HG02870 (cell line): ENCODE measurements at regions not wholly inside any gene's neighbourhood (a gene's known extent, or its start where the extent isn't known, plus 50 kb on each side); places are given as distances from the start of the nearest gene placed in this dataset.

ENCODE experiments used
- ATAC-seq: cut with Tn5 transposase; IDR thresholded peaks from one replicate; pipeline ENCODE4 v1.9.1; 2021; ENCODE audit warnings: mild to moderate bottlenecking, moderate library complexity; ENCODE audit not compliant: unreplicated experiment

GRCh38 chr1:58888833-58889232 is 105.0 kb upstream of the JUN start:
- ATAC-seq, result no peak

DNA sequence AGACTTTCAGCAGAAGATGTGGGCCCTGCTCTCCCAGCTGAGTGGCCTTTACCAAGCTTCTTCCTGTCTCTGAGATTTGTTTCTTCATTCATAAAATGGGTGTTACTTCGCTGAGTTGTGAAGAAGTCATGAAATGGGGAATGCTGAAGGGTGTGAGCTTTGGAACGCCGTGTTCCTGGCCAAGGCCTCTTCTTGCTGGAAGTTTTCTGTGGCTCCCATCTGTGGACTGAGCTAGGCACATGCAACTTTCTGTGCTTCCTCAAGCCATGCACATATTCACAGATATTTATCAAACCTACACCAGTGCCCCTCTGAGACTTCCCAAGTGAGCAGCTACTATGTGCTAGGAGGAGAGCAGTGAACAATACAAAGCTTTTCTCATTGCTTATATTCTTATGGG is 106.3 kb upstream of the JUN start:
- no peak for ATAC-seq

- no peak for ATAC-seq
Observed at GRCh38 chr1:58890609-58891008, 106.8 kb upstream of the JUN start.

GRCh38 chr1:58891347-58891746 is 107.5 kb upstream of the JUN start:
- ATAC-seq, result no peak

DNA sequence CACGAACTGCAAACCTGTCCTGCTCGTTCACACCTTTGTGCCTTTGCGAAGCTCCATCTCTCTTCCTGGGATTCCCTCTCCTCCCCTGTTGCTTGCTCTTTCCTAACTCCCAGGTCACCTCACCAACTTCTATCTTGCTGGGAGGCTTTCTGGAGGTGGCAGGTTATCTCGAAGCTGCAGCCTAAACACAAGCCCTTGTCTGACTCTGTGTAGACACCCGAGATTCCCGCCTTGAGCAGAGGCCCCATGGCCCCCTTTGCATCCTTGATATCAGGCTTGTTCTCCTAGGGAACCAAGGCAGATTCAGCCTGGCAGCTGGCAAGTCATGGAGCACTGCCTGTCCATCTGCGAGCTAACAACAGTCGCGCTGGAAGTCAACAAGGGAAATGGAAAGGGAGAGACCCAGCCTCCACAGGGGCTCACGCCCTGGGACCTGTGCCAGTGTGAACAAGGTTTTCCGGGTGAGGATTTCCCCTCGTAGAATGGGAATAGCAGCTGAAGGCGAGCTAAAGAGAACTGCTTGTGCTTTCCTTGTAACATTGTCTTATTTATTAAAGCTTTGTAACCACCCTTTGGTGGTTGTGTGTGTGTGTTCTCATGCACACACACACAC is 109.5 kb upstream of the JUN start:
- ATAC-seq, result no peak

DNA sequence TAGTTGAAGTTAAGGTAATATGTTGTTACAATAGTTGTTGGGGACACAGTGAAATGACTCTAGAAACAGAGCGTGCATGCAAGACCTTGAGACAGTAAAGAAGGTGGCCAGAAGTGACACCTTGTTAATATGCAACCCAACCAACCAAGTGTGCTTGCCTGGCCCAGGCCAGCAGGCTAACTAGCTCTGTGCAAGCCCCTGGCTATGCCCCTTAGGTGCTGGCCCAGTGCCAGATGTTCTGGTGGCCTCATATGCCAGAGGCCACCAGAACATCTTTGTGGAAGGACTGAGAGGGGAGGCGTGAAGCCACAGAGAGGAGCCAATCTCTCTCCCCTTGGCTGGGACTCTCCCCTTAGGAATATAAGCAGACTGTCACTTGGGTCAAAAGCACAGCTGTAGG is 111.2 kb upstream of the JUN start:
- no peak for ATAC-seq

DNA sequence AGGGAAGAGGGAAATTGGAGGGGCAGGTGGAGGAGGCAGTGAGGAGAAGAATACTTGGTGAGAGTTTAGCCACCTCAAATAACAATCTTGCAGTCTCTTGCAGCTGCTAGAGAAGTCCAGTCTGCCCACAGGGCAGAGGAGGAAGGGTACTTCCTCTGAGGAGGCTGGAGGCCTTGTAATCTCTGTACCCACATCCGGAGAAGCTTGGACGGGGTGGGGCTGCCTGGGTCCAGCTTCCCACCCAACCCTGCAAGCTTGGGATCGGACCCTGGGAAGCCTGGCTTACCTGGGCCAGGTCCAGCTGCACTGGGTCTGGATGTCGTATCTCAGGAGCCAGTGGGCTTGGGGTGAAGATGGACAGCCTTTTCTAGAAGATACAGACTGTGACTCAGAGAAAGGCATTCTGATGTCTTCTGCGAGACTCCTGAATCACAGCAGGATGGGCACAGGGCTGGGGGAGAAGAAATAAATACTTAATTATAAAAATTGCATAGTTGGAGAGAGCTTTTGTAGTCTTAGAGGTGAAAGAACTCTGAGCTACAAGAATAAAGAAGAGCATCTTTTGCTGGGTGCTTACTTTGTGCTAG is 111.8 kb upstream of the JUN start:
- no peak for ATAC-seq

GRCh38 chr1:58896246-58897183 is 112.7 kb upstream of the JUN start:
- no peak for ATAC-seq

GRCh38 chr1:58898739-58899586 is 115.1 kb upstream of the JUN start:
- no peak for ATAC-seq

GRCh38 chr1:58899587-58900271 is 115.9 kb upstream of the JUN start:
- ATAC-seq, result no peak

- no peak for ATAC-seq
Observed at GRCh38 chr1:58900396-58900795, 116.5 kb upstream of the JUN start.

DNA sequence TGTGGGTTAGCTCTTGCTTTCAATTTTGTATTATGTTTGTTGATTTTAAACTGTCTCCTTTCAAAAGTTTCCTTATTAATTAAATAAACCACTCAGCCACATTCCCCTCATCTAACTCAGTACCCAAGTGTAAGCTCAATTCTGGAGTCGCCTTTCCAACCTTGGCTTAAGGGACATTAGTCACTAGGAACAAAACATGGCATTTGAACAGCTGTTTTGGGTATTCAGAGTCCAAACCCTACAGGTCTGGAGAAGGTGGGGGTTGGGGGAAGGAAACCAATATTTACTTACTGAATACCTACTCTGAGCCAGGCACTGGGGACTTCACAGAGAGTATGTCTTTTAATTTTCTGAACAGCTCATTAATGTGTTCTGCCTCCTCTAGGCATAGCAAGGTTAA is 117.2 kb upstream of the JUN start:
- ATAC-seq, result no peak

DNA sequence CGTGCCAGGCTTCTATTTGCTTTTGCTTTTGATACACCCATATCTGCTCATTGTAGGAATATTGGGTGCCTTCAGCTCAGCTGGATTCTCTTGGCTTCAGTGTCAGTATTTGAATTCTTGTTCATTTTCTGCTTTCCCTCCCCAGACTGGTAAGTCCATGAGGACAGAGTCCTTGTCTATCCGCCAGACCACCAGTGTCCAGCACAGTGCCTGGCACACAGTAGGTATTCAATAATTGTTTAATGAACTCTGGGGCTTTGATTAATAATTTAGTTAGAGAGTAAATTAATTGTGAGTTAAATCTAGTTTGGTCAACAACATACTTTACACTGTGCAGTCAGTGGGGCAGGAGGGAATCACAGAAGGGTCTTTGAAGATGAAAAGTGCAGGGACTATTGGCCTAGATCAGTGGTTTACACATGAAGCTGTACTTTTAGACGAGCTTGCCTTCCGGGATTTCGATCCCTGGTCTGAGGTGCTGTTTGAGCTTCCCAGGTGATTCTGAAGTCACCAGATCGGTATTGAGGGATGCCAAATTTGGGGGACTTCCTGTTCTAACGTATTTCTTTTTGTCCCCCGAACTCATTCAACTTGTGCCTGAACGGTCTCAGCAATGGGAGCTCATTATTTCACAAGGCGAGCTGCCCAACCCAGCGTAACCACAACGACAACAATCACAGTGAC is 119.1 kb upstream of the JUN start:
- no peak for ATAC-seq

DNA sequence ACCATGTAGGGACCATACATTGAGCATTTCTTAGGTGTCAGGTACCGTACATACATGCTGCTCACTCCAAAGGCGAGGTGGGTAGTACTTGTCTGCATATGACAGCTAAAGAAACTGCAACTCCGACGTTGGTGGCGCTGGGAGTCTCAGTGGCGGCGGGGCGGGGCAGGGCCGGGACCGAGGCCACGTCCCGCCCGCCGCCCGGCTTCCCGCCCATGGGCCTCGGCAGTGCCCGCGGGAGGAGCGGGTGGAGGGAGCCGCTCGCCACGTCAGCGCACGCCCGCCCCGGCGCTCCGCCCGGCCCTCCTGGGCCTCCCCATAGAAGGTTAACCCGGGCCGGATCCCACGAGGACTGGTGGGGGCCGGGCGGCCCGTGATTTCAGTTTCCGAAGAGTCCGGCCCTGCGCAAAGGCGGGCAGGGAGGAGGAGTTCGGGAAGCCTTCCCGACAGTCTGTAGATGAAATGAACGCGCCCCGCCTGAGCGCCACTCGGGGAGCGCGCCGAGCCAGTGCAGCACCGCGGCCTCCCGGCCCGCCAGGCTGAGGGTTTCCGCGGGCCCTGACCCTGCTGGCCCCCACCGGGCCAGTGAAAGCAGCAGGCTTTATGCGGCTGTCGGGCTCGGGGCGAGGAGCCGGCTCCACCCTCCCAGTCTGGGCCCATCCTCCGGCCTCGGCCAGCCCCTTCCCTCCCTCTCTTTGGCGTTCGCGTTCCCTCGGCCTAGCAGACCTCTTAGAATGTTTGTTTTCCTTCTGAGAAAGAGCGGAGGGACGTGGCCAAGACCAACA is 119.9 kb upstream of the JUN start:
- peak; percentile 80 for ATAC-seq

DNA sequence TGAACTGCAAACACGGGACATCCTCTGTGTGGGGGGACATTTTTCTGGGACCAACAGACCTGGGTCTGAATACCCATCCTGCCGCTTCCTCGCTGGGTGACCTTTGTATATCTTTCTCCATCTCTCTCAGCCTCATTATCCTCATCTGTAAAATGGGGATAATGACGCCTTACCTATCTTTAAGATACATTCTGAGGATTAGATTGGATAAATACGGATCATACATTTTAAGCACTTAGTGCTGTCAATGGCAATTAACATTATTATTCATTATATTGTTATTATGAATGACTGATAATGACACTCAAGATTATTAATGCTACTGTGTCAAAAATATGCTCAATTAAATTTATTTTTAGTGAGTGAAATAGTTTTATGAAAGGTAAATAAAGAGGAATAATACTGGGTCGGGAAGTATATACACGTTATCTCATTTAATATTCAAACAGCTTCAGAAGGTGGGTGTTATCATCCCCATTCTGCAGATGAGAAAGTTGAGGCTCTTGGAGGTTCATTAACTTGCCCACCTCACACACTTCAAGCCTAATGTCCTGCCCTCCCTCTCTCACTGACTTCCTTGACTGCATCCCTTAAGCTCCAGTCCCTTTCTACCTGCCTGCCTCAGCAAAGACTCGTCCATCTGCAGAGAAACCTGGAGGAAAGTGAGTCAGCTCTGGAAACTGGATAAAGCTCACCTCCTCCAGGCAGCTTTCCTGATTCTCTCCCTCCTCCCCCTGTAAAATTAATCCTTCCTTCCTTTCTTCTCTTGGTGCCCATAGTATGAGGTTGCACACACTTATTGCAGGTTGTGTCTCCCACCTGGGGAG is 120.7 kb upstream of the JUN start:
- ATAC-seq, result no peak

DNA sequence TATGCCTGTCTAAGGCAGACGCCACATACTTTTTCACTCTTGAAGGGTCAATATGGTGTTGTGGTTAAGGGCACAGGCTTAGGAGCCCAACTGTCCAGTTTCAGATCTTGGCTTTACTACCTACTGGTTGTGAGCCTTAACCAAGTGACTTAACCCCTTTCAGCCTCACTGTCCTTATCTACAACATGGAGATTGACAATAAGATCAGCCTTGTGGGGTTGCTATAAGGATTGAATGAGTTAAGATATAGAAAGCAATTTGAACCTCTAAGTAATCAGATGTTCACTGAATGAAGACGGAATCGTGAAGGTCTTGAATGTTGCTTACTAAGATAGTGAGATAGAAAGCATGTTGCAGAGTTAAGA is 121.3 kb upstream of the JUN start:
- no peak for ATAC-seq

DNA sequence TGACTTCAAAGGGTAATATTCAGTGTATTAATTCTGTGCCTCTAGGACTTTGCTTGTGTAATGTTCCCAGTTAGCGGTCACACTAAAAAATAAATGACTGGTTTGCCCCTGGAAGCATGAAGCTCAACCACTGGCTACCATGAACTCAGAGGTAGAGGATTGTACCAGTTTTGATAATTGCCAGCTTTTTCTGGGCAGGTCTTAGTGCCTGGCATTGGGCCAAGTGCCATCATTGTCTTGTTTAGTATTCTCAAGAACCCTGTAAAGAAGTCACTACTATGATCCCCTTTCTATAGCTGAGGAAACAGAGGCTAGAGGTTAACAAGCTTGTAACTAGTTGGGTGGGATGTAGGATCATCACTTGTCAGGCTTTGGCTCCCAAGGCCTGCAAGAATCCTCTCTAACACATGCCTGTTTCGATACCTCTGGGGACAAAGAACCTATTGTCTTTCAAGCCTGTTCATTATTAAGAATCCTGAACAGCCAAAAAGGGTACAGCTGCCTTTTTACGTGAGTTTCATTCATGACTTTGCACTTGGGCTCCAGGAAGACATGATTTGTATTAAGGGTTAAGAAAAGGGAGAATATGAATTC is 121.9 kb upstream of the JUN start:
- no peak for ATAC-seq

DNA sequence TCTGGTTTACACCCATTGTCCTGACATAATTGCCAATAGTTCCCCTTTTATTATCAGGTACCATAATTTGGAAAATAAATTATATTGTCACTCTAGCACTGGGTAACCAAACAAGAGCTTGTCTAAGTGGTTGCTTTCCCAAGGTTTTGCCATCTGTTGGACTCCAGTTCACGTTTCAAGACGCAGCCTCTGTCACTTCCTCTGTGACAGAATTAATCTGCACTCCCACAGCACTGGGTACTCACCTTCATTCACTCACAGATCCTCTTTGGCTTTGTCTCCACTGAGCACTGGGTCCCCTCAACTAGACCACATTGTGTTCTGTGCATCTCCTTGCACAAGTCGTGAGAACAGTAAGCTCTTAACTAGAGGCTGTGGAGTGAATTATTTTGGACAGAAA is 123.6 kb upstream of the JUN start:
- ATAC-seq, result no peak
